EL (cell line): ENCODE measurements at regions not wholly inside any gene's neighbourhood (a gene's known extent, or its start where the extent isn't known, plus 50 kb on each side); places are given as distances from the start of the nearest gene placed in this dataset.
"Not testable (repeated sequence)": the region's sequence is repeated elsewhere in the genome, so short reads cannot be mapped to it uniquely, and the experiment has no call there.

Experiments used
- DNase-seq: peaks from one replicate; pipeline ENCODE4 v3.0.0-alpha.2; 2016

GRCh38 chr7:125833839-125834238 is 904.2 kb upstream of the POT1 start:
- no peak for DNase-seq

GRCh38 chr7:125830743-125831142 is 901.1 kb upstream of the POT1 start:
- no peak for DNase-seq

GRCh38 chr7:125828153-125828700 is 898.6 kb upstream of the POT1 start:
- no peak for DNase-seq

- no peak for DNase-seq
Observed at GRCh38 chr7:125823538-125823937, 893.9 kb upstream of the POT1 start.

GRCh38 chr7:125820495-125820894 is 890.9 kb upstream of the POT1 start:
- DNase-seq, result no peak

GRCh38 chr7:125814100-125814499 is 884.5 kb upstream of the POT1 start:
- DNase-seq, result no peak

GRCh38 chr7:125806491-125806890 is 876.9 kb upstream of the POT1 start:
- not testable (repeated sequence) for DNase-seq

GRCh38 chr7:125804273-125804672 is 874.6 kb upstream of the POT1 start:
- DNase-seq, result no peak

- no peak for DNase-seq
Observed at GRCh38 chr7:125780153-125780552, 850.5 kb upstream of the POT1 start.

- no peak for DNase-seq
Observed at GRCh38 chr7:125775317-125775716, 845.7 kb upstream of the POT1 start.

- no peak for DNase-seq
Observed at GRCh38 chr7:125773113-125773785, 843.6 kb upstream of the POT1 start.

GRCh38 chr7:125747966-125748365 is 818.3 kb upstream of the POT1 start:
- DNase-seq, result no peak

- DNase-seq, result no peak
Observed at GRCh38 chr7:125746510-125746909, 816.9 kb upstream of the POT1 start.

GRCh38 chr7:125727215-125727614 is 797.6 kb upstream of the POT1 start:
- no peak for DNase-seq

- DNase-seq, result no peak
Observed at GRCh38 chr7:125695626-125696025, 766.0 kb upstream of the POT1 start.

- DNase-seq, result no peak
Observed at GRCh38 chr7:125683156-125683555, 753.5 kb upstream of the POT1 start.

GRCh38 chr7:125681508-125681907 is 751.9 kb upstream of the POT1 start:
- DNase-seq, result no peak

- no peak for DNase-seq
Observed at GRCh38 chr7:125678771-125679170, 749.1 kb upstream of the POT1 start.

GRCh38 chr7:125675640-125676039 is 746.0 kb upstream of the POT1 start:
- no peak for DNase-seq

GRCh38 chr7:125675169-125675568 is 745.5 kb upstream of the POT1 start:
- no peak for DNase-seq

GRCh38 chr7:125670926-125671572 is 741.4 kb upstream of the POT1 start:
- DNase-seq, result no peak

- no peak for DNase-seq
Observed at GRCh38 chr7:125668321-125668993, 738.8 kb upstream of the POT1 start.

- DNase-seq, result no peak
Observed at GRCh38 chr7:125664625-125665024, 735.0 kb upstream of the POT1 start.

GRCh38 chr7:125663961-125664360 is 734.3 kb upstream of the POT1 start:
- DNase-seq, result no peak
